ENCODE measurements at regions not wholly inside any gene's neighbourhood (a gene's known extent, or its start where the extent isn't known, plus 50 kb on each side); places are given as distances from the start of the nearest gene placed in this dataset.
"Not testable (repeated sequence)": the region's sequence is repeated elsewhere in the genome, so short reads cannot be mapped to it uniquely, and the experiment has no call there.

DNA sequence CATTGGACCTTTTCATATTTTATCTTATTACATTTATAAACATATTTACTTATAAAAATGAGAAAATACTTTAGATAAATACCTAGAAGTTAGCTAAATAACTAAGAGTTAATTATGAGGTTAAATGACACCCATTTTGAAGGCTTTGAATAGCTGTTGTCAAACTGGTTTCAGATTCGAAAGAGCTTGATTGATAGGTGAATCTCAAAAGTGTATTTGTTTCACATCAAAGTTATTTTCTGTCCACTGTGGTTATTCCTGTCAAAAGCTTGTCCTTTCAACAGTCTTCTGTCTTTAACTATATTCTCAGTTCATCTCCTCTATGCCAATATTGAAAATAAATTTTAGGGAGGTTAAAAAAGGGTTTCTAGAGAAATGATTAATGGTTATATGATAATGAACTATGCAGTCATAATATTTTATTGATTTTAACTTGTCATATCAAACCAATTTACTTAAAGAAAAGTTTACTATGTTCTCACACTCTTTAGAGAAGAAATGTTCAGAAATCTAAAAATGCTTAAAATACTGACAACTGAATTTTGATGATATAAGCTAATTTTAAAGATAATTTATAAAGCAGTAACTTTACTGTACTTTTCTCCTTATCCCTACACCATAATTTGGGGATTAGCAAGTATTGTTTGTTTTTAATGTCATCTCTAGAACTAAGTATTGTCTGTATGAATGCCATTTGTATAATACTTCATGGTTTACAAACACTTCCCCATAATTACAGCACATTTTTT, 72.0 kb upstream of the FOXP2 start:
- no peak for DNase-seq (ENCODE audit: low read depth)
- TF ChIP-seq, protein P1, sequence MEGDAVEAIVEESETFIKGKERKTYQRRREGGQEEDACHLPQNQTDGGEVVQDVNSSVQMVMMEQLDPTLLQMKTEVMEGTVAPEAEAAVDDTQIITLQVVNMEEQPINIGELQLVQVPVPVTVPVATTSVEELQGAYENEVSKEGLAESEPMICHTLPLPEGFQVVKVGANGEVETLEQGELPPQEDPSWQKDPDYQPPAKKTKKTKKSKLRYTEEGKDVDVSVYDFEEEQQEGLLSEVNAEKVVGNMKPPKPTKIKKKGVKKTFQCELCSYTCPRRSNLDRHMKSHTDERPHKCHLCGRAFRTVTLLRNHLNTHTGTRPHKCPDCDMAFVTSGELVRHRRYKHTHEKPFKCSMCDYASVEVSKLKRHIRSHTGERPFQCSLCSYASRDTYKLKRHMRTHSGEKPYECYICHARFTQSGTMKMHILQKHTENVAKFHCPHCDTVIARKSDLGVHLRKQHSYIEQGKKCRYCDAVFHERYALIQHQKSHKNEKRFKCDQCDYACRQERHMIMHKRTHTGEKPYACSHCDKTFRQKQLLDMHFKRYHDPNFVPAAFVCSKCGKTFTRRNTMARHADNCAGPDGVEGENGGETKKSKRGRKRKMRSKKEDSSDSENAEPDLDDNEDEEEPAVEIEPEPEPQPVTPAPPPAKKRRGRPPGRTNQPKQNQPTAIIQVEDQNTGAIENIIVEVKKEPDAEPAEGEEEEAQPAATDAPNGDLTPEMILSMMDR (IDR thresholded peaks at IDR 0.05; ENCODE audit: insufficient read depth, low read depth, low read length), result no peak
- H3K4me3 ChIP-seq (ENCODE audit: low read depth, low read length), result no peak overlapping the region

DNA sequence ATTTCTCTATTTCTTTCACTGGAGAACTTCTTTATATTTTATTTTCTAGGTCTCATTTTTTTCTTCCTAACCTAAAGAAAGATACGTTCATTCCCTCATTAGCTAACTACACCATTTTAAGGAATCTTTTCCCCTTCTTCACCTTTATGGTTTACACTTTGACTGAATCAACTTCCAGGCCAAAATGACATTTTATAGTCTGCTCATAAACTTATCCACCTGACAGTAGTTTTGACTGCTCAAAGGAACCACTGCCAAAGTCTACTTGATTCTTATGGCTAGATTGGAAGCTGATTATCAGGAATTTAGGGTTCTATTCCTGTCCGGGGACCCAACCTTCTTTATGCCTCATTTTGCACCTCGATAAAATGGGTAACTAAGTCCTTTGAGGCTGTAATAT, 73.0 kb upstream of the FOXP2 start:
- DNase-seq (ENCODE audit: low read depth), result no peak
- TF ChIP-seq, protein P1 (IDR thresholded peaks at IDR 0.05; ENCODE audit: insufficient read depth, low read depth, low read length), result no peak
- H3K4me3 ChIP-seq (ENCODE audit: low read depth, low read length), result no peak overlapping the region

DNA sequence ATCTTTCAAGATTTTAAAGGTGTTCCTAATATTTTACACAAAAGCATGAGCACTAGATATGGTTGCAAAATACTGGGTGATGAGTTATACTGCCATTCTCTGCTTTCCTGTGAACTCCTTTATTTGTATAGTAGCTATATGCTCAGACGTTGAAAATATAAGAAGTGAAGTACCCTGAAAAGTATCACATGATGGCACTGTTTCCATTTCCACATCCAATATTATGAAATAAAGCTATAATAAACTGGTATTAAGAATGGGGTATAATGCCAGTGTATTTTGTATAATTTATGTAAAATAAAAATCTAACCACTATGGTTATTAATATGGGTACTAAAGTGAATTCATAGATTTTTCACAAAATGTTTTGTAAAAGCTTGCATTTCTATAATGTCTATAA, 79.6 kb upstream of the FOXP2 start:
- TF ChIP-seq, protein P1 (IDR thresholded peaks at IDR 0.05; ENCODE audit: insufficient read depth, low read depth, low read length), result no peak
- no peak for DNase-seq (ENCODE audit: low read depth)
- no peak overlapping the region for H3K4me3 ChIP-seq (ENCODE audit: low read depth, low read length)

DNA sequence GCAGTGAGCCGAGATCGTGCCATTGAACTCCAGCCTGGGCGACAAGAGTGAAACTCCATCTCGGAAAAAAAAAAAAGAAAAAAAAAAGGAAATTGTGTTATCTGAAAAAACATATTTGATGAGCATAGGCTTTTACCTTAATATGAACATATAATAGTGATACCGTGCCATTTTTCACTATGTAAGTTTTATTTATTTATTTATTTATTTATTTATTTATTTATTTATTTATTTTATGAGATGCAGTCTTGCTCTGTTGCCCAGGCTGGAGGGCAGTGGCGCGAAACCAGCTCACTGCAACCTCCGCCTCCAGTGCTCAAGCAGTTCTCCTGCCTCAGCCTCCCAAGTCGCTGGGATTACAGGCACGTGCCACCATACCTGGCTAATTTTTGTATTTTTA, 85.2 kb upstream of the FOXP2 start:
- not testable (repeated sequence) for H3K4me3 ChIP-seq (ENCODE audit: low read depth, low read length); DNase-seq (ENCODE audit: low read depth)

DNA sequence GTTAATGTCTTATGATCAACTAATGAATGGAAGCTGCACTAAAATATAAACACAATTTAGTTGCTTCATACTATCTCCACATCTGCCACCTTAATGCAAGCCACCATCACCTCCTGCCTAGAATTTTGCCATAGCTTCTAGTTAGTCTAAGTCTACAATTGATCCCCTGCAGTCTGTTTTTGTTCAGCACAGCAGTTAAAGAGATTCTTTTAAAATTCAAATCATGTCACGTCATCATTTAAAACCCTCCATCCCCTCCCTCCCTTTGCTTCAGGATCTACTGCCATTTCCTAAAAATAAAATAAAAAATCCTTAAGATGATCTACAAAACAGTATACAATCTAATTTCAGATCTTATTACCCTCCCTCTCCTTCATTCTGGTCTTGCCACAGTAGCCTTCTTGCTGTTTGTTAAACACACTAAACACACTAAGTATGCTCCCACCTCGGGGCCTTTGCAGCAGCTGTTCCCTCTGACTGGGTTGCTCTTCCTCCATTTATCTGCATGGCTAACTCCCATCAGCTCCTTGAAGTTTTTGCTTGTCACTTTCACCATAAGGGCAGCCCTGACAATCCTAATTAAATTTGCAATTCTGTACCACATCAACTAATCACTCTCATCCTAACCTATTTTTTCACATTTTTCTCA, 97.0 kb upstream of the FOXP2 start:
- H3K4me3 ChIP-seq (ENCODE audit: low read depth, low read length), result no peak overlapping the region
- TF ChIP-seq, protein P1 (IDR thresholded peaks at IDR 0.05; ENCODE audit: insufficient read depth, low read depth, low read length), result no peak
- no peak for DNase-seq (ENCODE audit: low read depth)

DNA sequence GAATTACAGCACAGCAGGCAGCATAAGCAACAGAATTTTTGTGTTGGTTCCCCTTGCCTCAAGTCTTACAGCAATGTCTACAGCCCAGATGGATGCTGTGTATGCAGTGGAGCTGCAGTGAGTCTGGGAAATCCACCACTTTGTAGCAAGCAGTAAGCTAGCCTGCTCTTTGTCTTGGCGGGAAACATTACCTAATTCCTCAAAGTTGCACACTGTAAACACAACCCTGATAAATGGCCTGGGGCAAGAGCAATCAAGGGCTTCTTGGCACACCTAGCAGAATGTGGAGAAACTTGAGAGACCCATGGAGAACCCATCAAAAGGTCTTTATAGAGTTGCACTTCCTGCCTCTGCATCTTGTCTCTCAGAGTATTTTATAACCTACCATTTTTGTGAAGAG, 102.0 kb upstream of the FOXP2 start:
- DNase-seq (ENCODE audit: low read depth), result no peak
- TF ChIP-seq, protein P1 (IDR thresholded peaks at IDR 0.05; ENCODE audit: insufficient read depth, low read depth, low read length), result no peak
- H3K4me3 ChIP-seq (ENCODE audit: low read depth, low read length), result no peak overlapping the region

DNA sequence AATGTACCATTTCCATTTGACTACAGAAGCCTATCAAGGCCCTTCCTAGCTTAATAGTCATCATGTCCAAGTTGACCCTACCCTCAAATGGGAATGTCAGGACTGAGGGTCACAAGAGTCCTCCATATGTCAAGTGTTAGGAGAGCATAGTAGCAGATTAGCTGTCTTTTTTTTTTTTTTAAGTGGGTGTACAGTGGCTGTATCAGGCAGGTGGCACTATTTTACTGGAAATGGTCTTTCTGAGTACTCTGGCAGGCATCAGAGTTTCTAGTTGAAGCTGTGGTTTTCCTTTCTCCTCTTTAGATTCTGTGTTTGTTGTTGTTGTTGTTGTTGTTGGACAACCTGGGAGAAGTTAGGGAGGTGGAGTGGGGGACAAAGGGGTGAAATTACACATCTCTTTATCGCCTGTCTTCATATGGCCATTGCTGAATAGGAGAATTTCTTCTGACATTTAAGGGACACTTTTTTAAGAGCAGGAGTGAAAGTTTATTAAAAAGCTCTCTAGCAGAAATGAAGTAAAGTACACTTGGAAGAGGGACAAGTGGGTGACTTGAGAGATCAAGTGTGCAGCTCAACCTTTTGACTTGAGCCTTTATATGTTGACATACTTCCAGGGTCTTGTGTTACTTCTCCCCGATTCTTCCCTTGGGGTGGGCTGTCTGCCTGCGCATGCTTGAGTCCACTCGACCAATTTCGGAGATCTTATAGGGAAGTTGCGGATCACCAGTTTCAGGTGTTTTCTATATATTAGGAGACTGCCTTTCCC, 104.1 kb upstream of the FOXP2 start:
- no peak for DNase-seq (ENCODE audit: low read depth)
- H3K4me3 ChIP-seq (ENCODE audit: low read depth, low read length), result no peak overlapping the region
- TF ChIP-seq, protein P1 (IDR thresholded peaks at IDR 0.05; ENCODE audit: insufficient read depth, low read depth, low read length), result no peak
